H1 (cell line): ENCODE measurements at regions not wholly inside any gene's neighbourhood (a gene's known extent, or its start where the extent isn't known, plus 50 kb on each side); places are given as distances from the start of the nearest gene placed in this dataset.

Experiments
- EP300 ChIP-seq, 2 experiments: IDR thresholded peaks; 1 replicate in 1 of 2; 2 replicates in 1 of 2; pipeline ENCODE4 v1.6.1; 2011 to 2012; ENCODE audit warnings: low read depth in 2 of 2, low read length in 2 of 2, mild to moderate bottlenecking in 2 of 2, borderline replicate concordance in 1 of 2, inconsistent platforms in 1 of 2, moderate library complexity in 1 of 2
- EZH2 ChIP-seq: fragments of 200-600 bp; sonication (generic); IDR thresholded peaks from 2 replicates; pipeline ENCODE4 v1.7.1; 2012; ENCODE audit warnings: low read depth, mild to moderate bottlenecking, moderate library complexity, low read length, inconsistent platforms; ENCODE audit not compliant: severe bottlenecking
- MAFK ChIP-seq: IDR thresholded peaks from 2 replicates; pipeline ENCODE4 v1.6.1; 2012; ENCODE audit warnings: low read depth, mild to moderate bottlenecking, improper control_type of control experiment, low read length
- POLR2A ChIP-seq, 2 experiments: IDR thresholded peaks; 1 replicate in 1 of 2; 2 replicates in 1 of 2; pipeline ENCODE4 v1.6.1; 2011; ENCODE audit warnings: low read depth in 2 of 2, low read length in 2 of 2, mild to moderate bottlenecking in 2 of 2; ENCODE audit errors: control extremely low read depth in 1 of 2
- SAP30 ChIP-seq: fragments of 300-600 bp; sonication (generic); IDR thresholded peaks from 2 replicates; pipeline ENCODE4 v1.7.1; 2012; ENCODE audit warnings: low read length, moderate library complexity, mild to moderate bottlenecking, inconsistent platforms; ENCODE audit not compliant: insufficient read depth, insufficient replicate concordance
- SP4 ChIP-seq: IDR thresholded peaks from 2 replicates; pipeline ENCODE4 v1.6.1; 2012; ENCODE audit warnings: low read length, inconsistent platforms
- SUZ12 ChIP-seq: fragments of 200-600 bp; sonication (generic); IDR thresholded peaks from 2 replicates; pipeline ENCODE4 v1.6.1; 2012; ENCODE audit warnings: mild to moderate bottlenecking, inconsistent platforms, low read length, moderate library complexity, mixed read lengths
- USF2 ChIP-seq: IDR thresholded peaks from 2 replicates; pipeline ENCODE4 v1.6.1; 2011; ENCODE audit warnings: low read length, improper control_type of control experiment
- YY1 ChIP-seq: IDR thresholded peaks from 2 replicates; pipeline ENCODE4 v1.6.1; 2011; ENCODE audit warnings: low read depth, mild to moderate bottlenecking, low read length
- ZNF274 ChIP-seq: IDR thresholded peaks from 2 replicates; pipeline ENCODE4 v1.7.0; 2012; ENCODE audit warnings: low read length, borderline replicate concordance; ENCODE audit errors: extremely low read depth
- TF ChIP-seq, protein P1 (sequence below), 3 experiments: IDR thresholded peaks; 1 replicate in 2 of 3; 2 replicates in 1 of 3; pipeline versions ENCODE4 v1.5.1 to v1.6.1; 2011; ENCODE audit warnings: low read length in 3 of 3, mild to moderate bottlenecking in 3 of 3, inconsistent platforms in 2 of 3, low read depth in 1 of 3, moderate library complexity in 1 of 3; ENCODE audit not compliant: insufficient read depth in 1 of 3; ENCODE audit errors: control extremely low read depth in 1 of 3

DNA sequence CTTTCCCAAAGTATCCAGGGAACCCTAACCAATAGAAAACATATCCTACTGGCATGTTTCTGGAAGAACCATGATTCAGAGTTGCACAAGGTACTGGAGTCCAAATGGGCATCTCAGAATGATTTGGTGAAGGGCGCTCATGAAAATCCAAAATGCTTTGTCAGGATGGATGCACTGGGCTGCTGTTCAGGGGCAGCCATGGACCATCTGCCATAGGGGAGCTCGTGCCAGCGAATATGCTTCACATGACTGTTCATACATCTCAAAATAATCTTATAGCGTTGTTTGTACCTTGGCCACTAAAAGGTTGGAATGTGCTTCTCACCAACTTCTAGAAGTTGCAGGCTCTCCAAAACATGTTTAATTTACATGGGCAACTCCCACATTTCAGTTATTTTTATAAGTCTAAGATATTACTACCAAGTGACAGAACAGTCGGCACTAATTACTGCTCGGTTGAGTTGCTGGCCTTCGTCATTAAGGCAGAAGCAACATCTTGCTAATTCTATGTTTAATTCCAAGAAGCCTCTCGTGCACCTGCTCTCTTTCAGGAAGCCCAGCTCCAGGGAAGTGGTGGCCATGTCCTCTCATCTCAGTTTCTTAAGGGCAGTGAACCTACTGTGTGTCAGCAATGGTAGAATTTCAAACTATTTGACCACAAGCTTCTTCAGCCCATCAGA is 1497.7 kb downstream of the TBC1D22A start:
- TF ChIP-seq, protein P1, sequence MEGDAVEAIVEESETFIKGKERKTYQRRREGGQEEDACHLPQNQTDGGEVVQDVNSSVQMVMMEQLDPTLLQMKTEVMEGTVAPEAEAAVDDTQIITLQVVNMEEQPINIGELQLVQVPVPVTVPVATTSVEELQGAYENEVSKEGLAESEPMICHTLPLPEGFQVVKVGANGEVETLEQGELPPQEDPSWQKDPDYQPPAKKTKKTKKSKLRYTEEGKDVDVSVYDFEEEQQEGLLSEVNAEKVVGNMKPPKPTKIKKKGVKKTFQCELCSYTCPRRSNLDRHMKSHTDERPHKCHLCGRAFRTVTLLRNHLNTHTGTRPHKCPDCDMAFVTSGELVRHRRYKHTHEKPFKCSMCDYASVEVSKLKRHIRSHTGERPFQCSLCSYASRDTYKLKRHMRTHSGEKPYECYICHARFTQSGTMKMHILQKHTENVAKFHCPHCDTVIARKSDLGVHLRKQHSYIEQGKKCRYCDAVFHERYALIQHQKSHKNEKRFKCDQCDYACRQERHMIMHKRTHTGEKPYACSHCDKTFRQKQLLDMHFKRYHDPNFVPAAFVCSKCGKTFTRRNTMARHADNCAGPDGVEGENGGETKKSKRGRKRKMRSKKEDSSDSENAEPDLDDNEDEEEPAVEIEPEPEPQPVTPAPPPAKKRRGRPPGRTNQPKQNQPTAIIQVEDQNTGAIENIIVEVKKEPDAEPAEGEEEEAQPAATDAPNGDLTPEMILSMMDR (IDR thresholded peaks at IDR 0.05; ENCODE audit: control extremely low read depth in 1 of 3, insufficient read depth in 1 of 3, low read depth in 1 of 3, low read length in 3 of 3) = no peak
- TF ChIP-seq SP4 (no peak), POLR2A (IDR thresholded peaks at IDR 0.05; ENCODE audit: control extremely low read depth in 1 of 2, low read depth in 2 of 2, low read length in 2 of 2) (no peak), ZNF274 (no peak), EZH2 (no peak), USF2 (no peak), EP300 (IDR thresholded peaks at IDR 0.05; ENCODE audit: borderline replicate concordance in 1 of 2, low read depth in 2 of 2, low read length in 2 of 2) (no peak), MAFK (no peak), SUZ12 (no peak), SAP30 (no peak), YY1 (no peak)
